IMR-90 (cell line): ENCODE measurements at regions not wholly inside any gene's neighbourhood (a gene's known extent, or its start where the extent isn't known, plus 50 kb on each side); places are given as distances from the start of the nearest gene placed in this dataset.

Experiments used
- ATAC-seq: fragments of 200-7000 bp; cut with Tn5 transposase; 2 replicates; pipeline ENCODE4 v1.9.1; 2020; ENCODE audit warnings: low read depth, mild to moderate bottlenecking, moderate library complexity
- BruUV-seq: library from RNA; stranded (reverse); fragments of 400-500 nt; replicated peaks from 2 replicates; lab custom pipeline; 2021; lab: Mats Ljungman, UMichigan
- CTCF ChIA-PET: fragments of 300-600 bp; formaldehyde crosslinking; extraction: SDS; loops from one replicate; lab custom pipeline; 2021; ENCODE audit warnings: antibody characterized with exemption; lab: Yijun Ruan, JAX
- POLR2A ChIA-PET: fragments of 300-600 bp; sonication (Branson Sonifier 250); formaldehyde crosslinking; loops from one replicate; lab custom pipeline; 2022; ENCODE audit warnings: antibody characterized with exemption; ENCODE audit not compliant: unreplicated experiment; lab: Charles Lee
- DNase-seq: peaks from one replicate; pipeline ENCODE4 v3.0.0; 2013
- H2AFZ ChIP-seq: replicated peaks from 2 replicates; pipeline ENCODE3; 2013; ENCODE audit warnings: low read length, mild to moderate bottlenecking; ENCODE audit not compliant: poor library complexity
- H2AK5ac ChIP-seq: 2 replicates; pipeline ENCODE4 v1.6.1; 2013; ENCODE audit warnings: low read depth, low read length, inconsistent platforms
- H2AK9ac ChIP-seq: replicated peaks from 2 replicates; pipeline ENCODE3; 2013; ENCODE audit warnings: mild to moderate bottlenecking, low read depth, low read length, moderate library complexity; ENCODE audit not compliant: poor library complexity
- H2BK120ac ChIP-seq: 2 replicates; pipeline ENCODE4 v1.6.1; 2013; ENCODE audit warnings: low read depth, low read length, inconsistent platforms
- H2BK15ac ChIP-seq: 3 replicates; pipeline ENCODE4 v1.6.1; 2013; ENCODE audit warnings: low read depth, low read length, inconsistent platforms
- H2BK20ac ChIP-seq: 2 replicates; pipeline ENCODE4 v1.6.1; 2013; ENCODE audit warnings: low read depth, mild to moderate bottlenecking, inconsistent platforms, low read length, moderate library complexity
- H2BK5ac ChIP-seq: 2 replicates; pipeline ENCODE4 v1.6.1; 2013; ENCODE audit warnings: mild to moderate bottlenecking, low read depth, low read length, inconsistent platforms; ENCODE audit not compliant: poor library complexity, severe bottlenecking
- H3K14ac ChIP-seq: replicated peaks from 2 replicates; pipeline ENCODE4 v1.6.1; 2013; ENCODE audit warnings: low read depth, low read length, inconsistent platforms
- H3K18ac ChIP-seq: 2 replicates; pipeline ENCODE4 v1.6.1; 2013; ENCODE audit warnings: low read depth, low read length, control low read depth
- H3K23ac ChIP-seq: 2 replicates; pipeline ENCODE4 v1.6.1; 2013; ENCODE audit warnings: low read depth, low read length, inconsistent platforms
- H3K27ac ChIP-seq: 2 replicates; pipeline ENCODE4 v1.5.1; 2013; ENCODE audit warnings: mild to moderate bottlenecking, control low read depth, low read length; ENCODE audit not compliant: insufficient read depth
- H3K27me3 ChIP-seq: 2 replicates; pipeline ENCODE4 v1.6.1; 2013; ENCODE audit warnings: low read length; ENCODE audit not compliant: control insufficient read depth, insufficient read depth
- H3K36me3 ChIP-seq: 2 replicates; pipeline ENCODE4 v1.6.1; 2013; ENCODE audit warnings: low read length, mixed read lengths; ENCODE audit not compliant: control insufficient read depth, insufficient read depth
- H3K4ac ChIP-seq: 2 replicates; pipeline ENCODE4 v1.6.1; 2013; ENCODE audit warnings: low read depth, low read length, inconsistent platforms
- H3K4me1 ChIP-seq: 2 replicates; pipeline ENCODE4 v1.6.1; 2013; ENCODE audit warnings: low read length, mixed read lengths; ENCODE audit not compliant: control insufficient read depth, insufficient read depth
- H3K4me2 ChIP-seq: 2 replicates; pipeline ENCODE4 v1.6.1; 2013; ENCODE audit warnings: low read depth, mild to moderate bottlenecking, control low read depth, low read length, moderate library complexity
- H3K4me3 ChIP-seq: 2 replicates; pipeline ENCODE4 v1.5.1; 2013; ENCODE audit warnings: low read depth, mild to moderate bottlenecking, control low read depth, low read length, moderate library complexity; ENCODE audit not compliant: insufficient read depth
- H3K56ac ChIP-seq: 2 replicates; pipeline ENCODE4 v1.6.1; 2013; ENCODE audit warnings: low read length, inconsistent platforms; ENCODE audit not compliant: insufficient read depth; ENCODE audit errors: extremely low read depth
- H3K79me1 ChIP-seq, 2 experiments: 2 replicates each; pipeline ENCODE4 v1.6.1; 2013; ENCODE audit warnings: low read length in 2 of 2, inconsistent platforms in 1 of 2, low read depth in 1 of 2
- H3K9ac ChIP-seq: 2 replicates; pipeline ENCODE4 v1.6.1; 2013; ENCODE audit warnings: low read depth, low read length, control low read depth
- H3K9me1 ChIP-seq: 2 replicates; pipeline ENCODE4 v1.6.1; 2013; ENCODE audit warnings: low read length, inconsistent platforms; ENCODE audit not compliant: insufficient read depth
- H3K9me3 ChIP-seq: 2 replicates; pipeline ENCODE4 v1.6.1; 2013; ENCODE audit warnings: low read length; ENCODE audit not compliant: control insufficient read depth, insufficient read depth
- H4K20me1 ChIP-seq: 2 replicates; pipeline ENCODE4 v1.6.1; 2013; ENCODE audit warnings: low read length, inconsistent platforms; ENCODE audit not compliant: insufficient read depth
- H4K5ac ChIP-seq: 2 replicates; pipeline ENCODE4 v1.6.1; 2013; ENCODE audit warnings: mild to moderate bottlenecking, low read depth, low read length, control low read depth
- H4K8ac ChIP-seq, 2 experiments: 2 replicates each; pipeline ENCODE4 v1.6.1; 2013; ENCODE audit warnings: low read depth in 2 of 2, low read length in 2 of 2, control low read depth in 1 of 2, inconsistent platforms in 1 of 2
- H4K91ac ChIP-seq: 2 replicates; pipeline ENCODE4 v1.6.1; 2013; ENCODE audit warnings: low read depth, low read length, inconsistent platforms; ENCODE audit not compliant: insufficient read depth
- BHLHE40 ChIP-seq: fragments of 150-350 bp; IDR thresholded peaks from 2 replicates; pipeline ENCODE4 v1.6.1; 2016; ENCODE audit warnings: mild to moderate bottlenecking, low read depth, low read length
- CEBPB ChIP-seq: IDR thresholded peaks from 2 replicates; pipeline ENCODE4 v1.6.1; 2012; ENCODE audit warnings: low read depth, low read length, improper control_type of control experiment
- CHD1 ChIP-seq: IDR thresholded peaks from 2 replicates; pipeline ENCODE4 v1.6.1; 2012; ENCODE audit warnings: low read depth, low read length, improper control_type of control experiment
- CTCF ChIP-seq: conservative IDR thresholded peaks from 2 replicates; pipeline ENCODE4 v1.5.1; 2012; ENCODE audit warnings: mild to moderate bottlenecking, low read depth, low read length, improper control_type of control experiment
- ELK1 ChIP-seq: fragments of 150-350 bp; IDR thresholded peaks from 2 replicates; pipeline ENCODE4 v1.6.1; 2016; ENCODE audit warnings: low read depth, mild to moderate bottlenecking, low read length, moderate library complexity, borderline replicate concordance
- FOS ChIP-seq: fragments of 150-350 bp; IDR thresholded peaks from 2 replicates; pipeline ENCODE4 v1.6.1; 2016; ENCODE audit warnings: low read depth, low read length
- MAFK ChIP-seq: IDR thresholded peaks from 2 replicates; pipeline ENCODE4 v1.6.1; 2012; ENCODE audit warnings: low read depth, low read length, improper control_type of control experiment
- MAZ ChIP-seq: IDR thresholded peaks from 2 replicates; pipeline ENCODE4 v1.6.1; 2012; ENCODE audit warnings: low read depth, mild to moderate bottlenecking, low read length, improper control_type of control experiment, moderate library complexity, borderline replicate concordance
- MXI1 ChIP-seq: IDR thresholded peaks from 2 replicates; pipeline ENCODE4 v1.6.1; 2012; ENCODE audit warnings: low read depth, mild to moderate bottlenecking, low read length, moderate library complexity, borderline replicate concordance
- POLR2A ChIP-seq: IDR thresholded peaks from 2 replicates; pipeline ENCODE4 v1.6.1; 2012; ENCODE audit warnings: mild to moderate bottlenecking, low read depth, low read length
- RCOR1 ChIP-seq: IDR thresholded peaks from 2 replicates; pipeline ENCODE4 v1.6.1; 2012; ENCODE audit warnings: mild to moderate bottlenecking, low read length, improper control_type of control experiment; ENCODE audit not compliant: insufficient replicate concordance
- RFX5 ChIP-seq: IDR thresholded peaks from 2 replicates; pipeline ENCODE4 v1.8.0; 2012; ENCODE audit warnings: low read depth, mild to moderate bottlenecking, low read length, moderate library complexity
- SMC3 ChIP-seq: fragments of 150-350 bp; IDR thresholded peaks from 2 replicates; pipeline ENCODE4 v1.6.1; 2016; ENCODE audit warnings: low read depth, mild to moderate bottlenecking, antibody characterized with exemption, low read length, moderate library complexity
- USF2 ChIP-seq: fragments of 150-350 bp; IDR thresholded peaks from 2 replicates; pipeline ENCODE4 v1.6.1; 2017; ENCODE audit warnings: mild to moderate bottlenecking, antibody characterized with exemption, low read length, low read depth
- WGBS, 2 experiments: methylation state at CpG; one replicate each; pipeline versions ENCODE4 v1.1.5 to v1.1.7; 2013; ENCODE audit warnings: missing lambda C conversion rate in 2 of 2; ENCODE audit not compliant: insufficient read length in 1 of 2; ENCODE audit errors: extremely low coverage in 2 of 2; 5-methylcytosine and 5-hydroxymethylcytosine counted together
- dilution Hi-C: fragments of 300-500 bp; cut with HindIII; formaldehyde crosslinking; loops from one replicate; pipeline ENCODE4 v1.14.3; 2018; ENCODE audit warnings: low sequenced_read_pairs; ENCODE audit not compliant: unreplicated experiment
- in situ Hi-C: fragments of 300-500 bp; cut with MboI; formaldehyde crosslinking; loops from 3 replicates; pipeline ENCODE4 v1.14.3; 2019; ENCODE audit warnings: low sequenced_read_pairs, inconsistent platforms, mixed read lengths
- intact Hi-C: fragments of 100-400 bp; cut with micrococcal nuclease; formaldehyde crosslinking; loops from 2 replicates; pipeline ENCODE4 v1.10.0; 2022

DNA sequence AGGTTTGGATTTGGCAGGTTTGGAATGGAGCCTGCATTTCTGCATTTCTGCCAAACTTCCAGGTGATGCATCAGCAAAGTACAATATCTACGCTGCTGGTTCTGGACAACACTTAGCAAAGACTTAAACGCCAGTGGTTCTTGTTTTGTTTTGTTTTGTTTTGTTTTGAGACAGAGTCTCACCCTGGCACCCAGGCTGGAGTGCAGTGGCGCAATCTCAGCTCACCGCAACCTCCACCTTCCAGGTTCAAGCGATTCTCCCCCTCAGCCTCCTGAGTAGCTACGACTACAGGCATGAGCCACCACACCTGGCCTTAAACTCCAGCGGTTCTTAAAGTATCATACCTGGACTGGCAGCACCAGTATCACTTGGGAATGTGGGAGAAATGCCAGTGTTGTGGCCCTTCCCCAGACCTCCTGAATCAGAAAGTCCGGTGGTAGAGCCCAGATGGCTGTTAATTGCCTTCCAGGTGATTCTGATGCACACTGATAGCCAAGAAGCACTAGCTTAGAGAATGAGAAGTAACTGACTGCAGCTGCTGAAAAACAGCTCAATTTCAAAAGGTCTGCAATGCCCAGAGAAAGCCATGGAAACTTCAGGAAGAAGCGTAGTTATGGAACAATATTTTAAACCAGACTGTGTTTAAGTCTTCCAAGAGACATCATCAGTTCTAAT lies 114.8 kb upstream of the FOXN3 start:
- no peak overlapping the region for H2BK5ac ChIP-seq
- H4K5ac ChIP-seq, result no peak overlapping the region
- 94% methylated on average over 2 of the region's 9 CpGs; no CpG with 5 or more reads in 1 of the 2 experiments for WGBS, 2 experiments
- no peak overlapping the region for H3K27ac ChIP-seq
- no peak overlapping the region for H2AFZ ChIP-seq
- no peak overlapping the region for H2BK15ac ChIP-seq
- DNase-seq (no peak), ATAC-seq (no peak)
- no peak overlapping the region for H3K4ac ChIP-seq
- no peak overlapping the region for H3K14ac ChIP-seq
- H3K4me3 ChIP-seq, result no peak overlapping the region
- CTCF ChIA-PET, result interaction anchor here (0.5 kb wide), 1 partner anchor 380 kb away, joined by 3 read pairs; no protein-coding TSS in a partner anchor
- no peak overlapping the region for H3K18ac ChIP-seq
- H2BK120ac ChIP-seq, result no peak overlapping the region
- H3K9me1 ChIP-seq, result peaks cover 5% of the 10 kb centered on the region
- peaks cover 11% of the 10 kb centered on the region for H3K4me1 ChIP-seq
- POLR2A ChIA-PET, result no interaction called here
- H3K9me3 ChIP-seq, result no peaks in the 10 kb centered on the region
- dilution Hi-C loops (no loop called here), intact Hi-C loops (no loop called here), in situ Hi-C loops (no loop called here)
- BruUV-seq, result no TSS peak
- no peak overlapping the region; a peak in 1 of 4 replicates for H4K8ac ChIP-seq
- no peaks in the 10 kb centered on the region for H3K27me3 ChIP-seq
- no peaks in the 10 kb centered on the region; the same call in 1 of the 2 replicates for H4K20me1 ChIP-seq
- TF ChIP-seq FOS (no peak), MAFK (no peak), ELK1 (no peak), CEBPB (no peak), USF2 (no peak), BHLHE40 (no peak), RFX5 (no peak), MXI1 (no peak), SMC3 (no peak), RCOR1 (no peak), CHD1 (no peak), MAZ (no peak), CTCF (no peak), POLR2A (no peak)
- no peak overlapping the region for H3K9ac ChIP-seq
- H3K23ac ChIP-seq, result no peak overlapping the region
- peaks cover 19 to 41% of the 10 kb centered on the region in 2 experiments for H3K79me1 ChIP-seq
- no peak overlapping the region for H4K91ac ChIP-seq
- H2BK20ac ChIP-seq, result no peak overlapping the region
- no peak overlapping the region for H3K56ac ChIP-seq
- peak overlapping the region; percentile 1 for H2AK9ac ChIP-seq
- no peak overlapping the region for H3K4me2 ChIP-seq
- H2AK5ac ChIP-seq, result no peak overlapping the region
- H3K36me3 ChIP-seq, result no peaks in the 10 kb centered on the region
